ENCODE measurements at regions not wholly inside any gene's neighbourhood (a gene's known extent, or its start where the extent isn't known, plus 50 kb on each side); places are given as distances from the start of the nearest gene placed in this dataset.

DNA sequence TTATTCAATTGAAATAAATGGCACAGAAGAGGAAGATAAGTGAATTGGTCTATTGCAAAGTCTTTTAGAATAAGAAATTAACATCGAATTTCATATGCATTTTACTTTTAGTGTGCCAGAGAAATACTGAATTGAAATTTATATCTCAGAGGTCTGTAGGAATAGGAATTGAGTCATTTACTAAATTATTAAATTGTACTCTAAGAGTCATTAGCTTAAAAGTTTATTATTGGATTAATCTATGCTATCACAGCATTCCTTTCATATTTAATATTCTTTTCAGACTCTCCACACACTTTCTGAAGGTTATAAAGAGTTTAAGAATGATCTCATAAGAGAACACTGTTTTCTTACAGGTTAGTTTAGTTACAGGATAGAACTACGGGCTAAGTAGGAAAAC lies 2711.5 kb downstream of the ARAP2 start:
- H3K27me3 ChIP-seq (ENCODE audit: control insufficient read depth, insufficient read depth, low read length) = no peaks in the 10 kb centered on the region
- H3K36me3 ChIP-seq (ENCODE audit: control insufficient read depth, insufficient read depth, low read length) = no peaks in the 10 kb centered on the region
- TF ChIP-seq, protein P1, sequence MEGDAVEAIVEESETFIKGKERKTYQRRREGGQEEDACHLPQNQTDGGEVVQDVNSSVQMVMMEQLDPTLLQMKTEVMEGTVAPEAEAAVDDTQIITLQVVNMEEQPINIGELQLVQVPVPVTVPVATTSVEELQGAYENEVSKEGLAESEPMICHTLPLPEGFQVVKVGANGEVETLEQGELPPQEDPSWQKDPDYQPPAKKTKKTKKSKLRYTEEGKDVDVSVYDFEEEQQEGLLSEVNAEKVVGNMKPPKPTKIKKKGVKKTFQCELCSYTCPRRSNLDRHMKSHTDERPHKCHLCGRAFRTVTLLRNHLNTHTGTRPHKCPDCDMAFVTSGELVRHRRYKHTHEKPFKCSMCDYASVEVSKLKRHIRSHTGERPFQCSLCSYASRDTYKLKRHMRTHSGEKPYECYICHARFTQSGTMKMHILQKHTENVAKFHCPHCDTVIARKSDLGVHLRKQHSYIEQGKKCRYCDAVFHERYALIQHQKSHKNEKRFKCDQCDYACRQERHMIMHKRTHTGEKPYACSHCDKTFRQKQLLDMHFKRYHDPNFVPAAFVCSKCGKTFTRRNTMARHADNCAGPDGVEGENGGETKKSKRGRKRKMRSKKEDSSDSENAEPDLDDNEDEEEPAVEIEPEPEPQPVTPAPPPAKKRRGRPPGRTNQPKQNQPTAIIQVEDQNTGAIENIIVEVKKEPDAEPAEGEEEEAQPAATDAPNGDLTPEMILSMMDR (IDR thresholded peaks at IDR 0.05) = no peak
- H3K27ac ChIP-seq = no peak overlapping the region
- H3K4me3 ChIP-seq (ENCODE audit: low read depth, low read length) = no peak overlapping the region
- no peak overlapping the region for H3K9ac ChIP-seq
- H3K4me1 ChIP-seq = no peaks in the 10 kb centered on the region
- no peak overlapping the region for H3K4me2 ChIP-seq (ENCODE audit: low read length)
- no peak overlapping the region for H2AFZ ChIP-seq
- H3K79me2 ChIP-seq = no peaks in the 10 kb centered on the region
- no peaks in the 10 kb centered on the region for H3K9me3 ChIP-seq (ENCODE audit: control insufficient read depth, low read length)

DNA sequence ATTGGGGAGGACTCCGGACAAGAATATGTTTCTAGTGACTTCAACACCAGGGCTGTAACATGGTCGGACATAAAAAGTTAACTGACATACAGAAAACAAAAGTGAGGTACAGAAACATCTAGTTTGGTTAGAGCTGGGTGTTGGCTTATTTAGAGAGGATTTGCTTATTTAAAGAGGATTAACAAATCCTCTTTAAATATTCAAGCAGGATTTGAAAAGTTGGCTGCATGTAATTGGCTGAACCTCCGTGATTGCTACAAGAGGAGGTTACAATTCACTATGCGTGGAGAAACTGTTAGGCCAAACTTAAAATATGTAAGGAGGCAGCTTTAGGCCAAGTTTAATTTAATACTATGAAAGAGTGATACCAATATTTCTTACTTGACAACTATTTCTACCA lies 2707.4 kb downstream of the ARAP2 start:
- no peaks in the 10 kb centered on the region for H3K9me3 ChIP-seq (ENCODE audit: control insufficient read depth, low read length)
- H3K79me2 ChIP-seq = no peaks in the 10 kb centered on the region
- no peak overlapping the region for H3K9ac ChIP-seq
- no peaks in the 10 kb centered on the region for H3K4me1 ChIP-seq
- H3K27me3 ChIP-seq (ENCODE audit: control insufficient read depth, insufficient read depth, low read length) = no peaks in the 10 kb centered on the region
- TF ChIP-seq, protein P1 (IDR thresholded peaks at IDR 0.05) = no peak
- no peaks in the 10 kb centered on the region for H3K36me3 ChIP-seq (ENCODE audit: control insufficient read depth, insufficient read depth, low read length)
- no peak overlapping the region for H2AFZ ChIP-seq
- no peak overlapping the region for H3K4me2 ChIP-seq (ENCODE audit: low read length)
- H3K27ac ChIP-seq = no peak overlapping the region
- no peak overlapping the region for H3K4me3 ChIP-seq (ENCODE audit: low read depth, low read length)

DNA sequence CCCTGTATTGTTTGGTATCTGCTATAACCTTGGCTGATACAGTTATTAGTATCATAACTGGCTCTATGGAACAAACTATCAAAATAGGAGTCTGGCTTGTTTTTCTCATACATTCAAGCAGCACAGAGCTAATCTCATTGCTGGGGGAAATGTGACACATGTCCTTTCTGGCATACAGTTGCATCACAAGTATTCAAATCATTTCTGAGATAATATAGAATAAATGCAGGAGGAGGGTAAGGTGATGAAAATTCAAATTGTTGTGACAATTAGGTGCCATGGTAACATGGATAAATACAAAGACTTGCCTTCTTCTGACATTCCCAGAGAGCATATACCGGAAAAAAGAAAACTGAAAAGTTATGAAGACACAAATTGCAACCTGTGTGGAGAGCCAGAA lies 2706.8 kb downstream of the ARAP2 start:
- Histone ChIP-seq H3K36me3 (ENCODE audit: control insufficient read depth, insufficient read depth, low read length) (no peaks in the 10 kb centered on the region), H3K79me2 (no peaks in the 10 kb centered on the region), H3K4me1 (no peaks in the 10 kb centered on the region), H3K27me3 (ENCODE audit: control insufficient read depth, insufficient read depth, low read length) (no peaks in the 10 kb centered on the region), H3K9me3 (ENCODE audit: control insufficient read depth, low read length) (no peaks in the 10 kb centered on the region), H3K4me3 (ENCODE audit: low read depth, low read length) (no peak overlapping the region), H3K4me2 (ENCODE audit: low read length) (no peak overlapping the region), H3K27ac (no peak overlapping the region), H3K9ac (no peak overlapping the region), H2AFZ (no peak overlapping the region)
- TF ChIP-seq, protein P1 (IDR thresholded peaks at IDR 0.05) = no peak

DNA sequence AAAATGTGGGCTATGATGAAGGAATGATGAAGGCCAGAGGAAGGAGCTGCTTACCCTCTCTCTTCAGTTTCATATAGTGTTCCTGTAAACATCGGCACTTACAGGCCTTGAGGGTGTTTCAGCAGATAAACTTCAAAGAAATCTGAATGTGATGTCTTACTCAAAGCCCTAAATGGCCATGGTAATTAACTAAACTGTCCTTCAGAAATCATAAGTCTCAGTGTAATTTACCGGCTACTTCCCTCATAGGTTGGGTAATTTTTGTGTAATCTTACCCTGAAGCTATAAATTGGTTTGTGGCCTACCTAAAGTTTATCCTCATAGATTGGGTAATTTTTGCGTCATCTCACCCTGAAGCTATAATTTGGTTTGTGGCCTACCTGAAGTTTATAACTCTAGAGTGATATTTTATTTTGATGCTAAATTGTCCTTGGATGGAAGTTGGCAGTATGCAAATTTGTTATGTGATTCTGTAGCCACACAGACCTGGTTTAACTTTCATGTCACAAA lies 2700.3 kb downstream of the ARAP2 start:
- no peak overlapping the region for H3K4me2 ChIP-seq (ENCODE audit: low read length)
- no peak overlapping the region for H3K4me3 ChIP-seq (ENCODE audit: low read depth, low read length)
- H3K36me3 ChIP-seq (ENCODE audit: control insufficient read depth, insufficient read depth, low read length) = no peaks in the 10 kb centered on the region
- H3K9ac ChIP-seq = no peak overlapping the region
- H3K4me1 ChIP-seq = no peaks in the 10 kb centered on the region
- H3K79me2 ChIP-seq = no peaks in the 10 kb centered on the region
- TF ChIP-seq, protein P1 (IDR thresholded peaks at IDR 0.05) = no peak
- no peak overlapping the region for H3K27ac ChIP-seq
- no peaks in the 10 kb centered on the region for H3K27me3 ChIP-seq (ENCODE audit: control insufficient read depth, insufficient read depth, low read length)
- H3K9me3 ChIP-seq (ENCODE audit: control insufficient read depth, low read length) = no peaks in the 10 kb centered on the region
- H2AFZ ChIP-seq = no peak overlapping the region

DNA sequence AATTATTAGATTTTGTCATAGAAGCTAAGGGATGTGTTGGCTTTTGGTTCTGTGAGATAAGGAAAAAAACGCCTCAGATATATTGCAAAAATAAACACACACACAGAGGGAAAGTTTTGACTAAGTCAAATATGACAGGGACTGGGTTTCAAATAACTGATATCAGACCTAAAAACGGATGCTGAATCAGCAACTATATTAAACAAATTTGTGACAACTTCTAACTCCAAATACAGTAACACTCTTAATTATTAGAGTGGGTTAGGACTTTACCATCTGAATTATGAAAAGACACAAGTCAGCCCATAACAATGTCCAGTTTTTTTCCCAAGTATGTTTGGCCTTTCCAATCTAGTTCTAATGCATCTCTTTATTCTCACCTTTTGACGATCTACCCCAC lies 2693.1 kb downstream of the ARAP2 start:
- Histone ChIP-seq H3K79me2 (no peaks in the 10 kb centered on the region), H2AFZ (no peak overlapping the region), H3K4me3 (ENCODE audit: low read depth, low read length) (no peak overlapping the region), H3K4me2 (ENCODE audit: low read length) (no peak overlapping the region), H3K36me3 (ENCODE audit: control insufficient read depth, insufficient read depth, low read length) (no peaks in the 10 kb centered on the region), H3K9ac (no peak overlapping the region), H3K4me1 (no peaks in the 10 kb centered on the region), H3K9me3 (ENCODE audit: control insufficient read depth, low read length) (no peaks in the 10 kb centered on the region), H3K27me3 (ENCODE audit: control insufficient read depth, insufficient read depth, low read length) (no peaks in the 10 kb centered on the region), H3K27ac (no peak overlapping the region)
- TF ChIP-seq, protein P1 (IDR thresholded peaks at IDR 0.05) = no peak
